ENCODE measurements at regions not wholly inside any gene's neighbourhood (a gene's known extent, or its start where the extent isn't known, plus 50 kb on each side); places are given as distances from the start of the nearest gene placed in this dataset.

DNA sequence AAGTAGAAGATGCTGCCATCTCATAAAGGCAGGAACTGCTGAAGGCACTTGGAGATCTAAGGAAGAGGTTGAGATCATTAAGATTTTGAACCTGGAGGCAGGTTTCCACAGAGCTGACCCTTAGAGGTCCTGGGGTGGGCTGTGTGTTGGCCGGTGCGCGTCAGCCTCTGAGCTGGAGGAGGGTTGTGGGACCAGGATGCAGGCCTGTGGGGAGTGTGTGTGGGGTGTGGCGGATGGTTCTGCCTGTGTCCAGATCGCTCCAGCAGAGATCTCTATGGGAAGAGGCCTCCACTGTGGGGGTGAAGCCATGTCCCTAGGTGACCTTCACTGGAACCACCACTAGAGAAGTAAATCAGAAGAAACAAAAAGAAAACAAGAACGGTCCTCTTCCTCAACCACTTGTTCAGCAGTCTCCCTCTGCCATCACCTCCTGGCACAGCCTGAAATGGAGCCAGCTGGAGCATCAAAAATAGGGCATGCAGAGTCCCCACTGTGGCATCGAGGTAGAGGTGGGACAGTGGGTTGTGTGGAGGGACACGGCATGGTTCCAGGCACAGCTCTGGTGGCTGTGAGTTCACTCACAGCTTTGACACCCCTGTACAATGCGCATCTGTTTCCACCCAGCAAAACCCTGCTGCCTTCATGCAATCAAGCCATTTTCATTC, 453.8 kb downstream of the TCERG1L start:
- TF ChIP-seq, protein P1, sequence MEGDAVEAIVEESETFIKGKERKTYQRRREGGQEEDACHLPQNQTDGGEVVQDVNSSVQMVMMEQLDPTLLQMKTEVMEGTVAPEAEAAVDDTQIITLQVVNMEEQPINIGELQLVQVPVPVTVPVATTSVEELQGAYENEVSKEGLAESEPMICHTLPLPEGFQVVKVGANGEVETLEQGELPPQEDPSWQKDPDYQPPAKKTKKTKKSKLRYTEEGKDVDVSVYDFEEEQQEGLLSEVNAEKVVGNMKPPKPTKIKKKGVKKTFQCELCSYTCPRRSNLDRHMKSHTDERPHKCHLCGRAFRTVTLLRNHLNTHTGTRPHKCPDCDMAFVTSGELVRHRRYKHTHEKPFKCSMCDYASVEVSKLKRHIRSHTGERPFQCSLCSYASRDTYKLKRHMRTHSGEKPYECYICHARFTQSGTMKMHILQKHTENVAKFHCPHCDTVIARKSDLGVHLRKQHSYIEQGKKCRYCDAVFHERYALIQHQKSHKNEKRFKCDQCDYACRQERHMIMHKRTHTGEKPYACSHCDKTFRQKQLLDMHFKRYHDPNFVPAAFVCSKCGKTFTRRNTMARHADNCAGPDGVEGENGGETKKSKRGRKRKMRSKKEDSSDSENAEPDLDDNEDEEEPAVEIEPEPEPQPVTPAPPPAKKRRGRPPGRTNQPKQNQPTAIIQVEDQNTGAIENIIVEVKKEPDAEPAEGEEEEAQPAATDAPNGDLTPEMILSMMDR (IDR thresholded peaks at IDR 0.05; ENCODE audit: extremely low read depth, insufficient read depth, missing control alignments) = no peak
- in situ Hi-C loops (cut with MboI; ENCODE audit: low pct_unique_long_range_greater_than_20kb, low sequenced_read_pairs, unreplicated experiment) = no loop called here
- no peak for DNase-seq (ENCODE audit: low spot score)

DNA sequence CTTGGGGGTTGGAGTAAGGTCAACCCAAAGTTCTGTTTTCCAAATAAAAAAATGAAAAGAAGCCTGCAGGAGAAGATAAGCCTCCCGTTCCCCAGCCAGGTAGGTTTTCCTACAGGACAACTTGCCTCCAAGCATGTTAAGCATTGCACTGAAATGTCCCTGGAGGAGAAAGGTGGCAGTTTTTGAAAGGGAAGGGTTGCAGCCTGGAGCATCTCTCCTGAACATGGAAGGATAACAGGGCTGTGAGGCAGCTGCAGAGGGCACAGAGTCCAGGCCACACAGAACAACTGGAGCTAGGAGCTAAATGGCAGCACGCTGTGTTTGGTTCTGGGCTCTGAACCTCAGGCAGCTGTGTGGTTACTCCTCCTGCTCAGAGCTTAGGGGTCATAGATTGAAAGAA, 452.9 kb downstream of the TCERG1L start:
- TF ChIP-seq, protein P1 (IDR thresholded peaks at IDR 0.05; ENCODE audit: extremely low read depth, insufficient read depth, missing control alignments) = no peak
- no peak for DNase-seq (ENCODE audit: low spot score)
- in situ Hi-C loops (cut with MboI; ENCODE audit: low pct_unique_long_range_greater_than_20kb, low sequenced_read_pairs, unreplicated experiment) = no loop called here

DNA sequence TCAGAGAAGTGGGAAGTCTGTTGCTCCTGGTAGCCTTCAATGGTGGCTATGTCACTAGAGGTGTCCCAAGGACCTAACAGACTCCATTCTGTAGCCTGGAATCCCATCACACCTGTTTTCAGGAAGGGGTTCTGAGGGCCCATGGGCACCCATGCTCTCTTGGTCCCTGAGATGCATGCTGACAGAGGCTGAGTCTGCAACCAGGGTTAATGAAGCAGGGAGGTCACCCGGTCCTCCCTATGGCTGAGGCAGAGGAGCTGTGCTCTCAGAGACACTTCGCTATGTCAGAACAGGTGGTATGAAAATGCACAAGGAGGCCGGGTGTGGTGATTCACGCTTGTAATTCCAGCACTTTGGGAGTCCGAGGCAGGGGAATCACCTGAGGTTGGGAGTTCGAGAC, 452.1 kb downstream of the TCERG1L start:
- in situ Hi-C loops (cut with MboI; ENCODE audit: low pct_unique_long_range_greater_than_20kb, low sequenced_read_pairs, unreplicated experiment) = no loop called here
- no peak for DNase-seq (ENCODE audit: low spot score)
- TF ChIP-seq, protein P1 (IDR thresholded peaks at IDR 0.05; ENCODE audit: extremely low read depth, insufficient read depth, missing control alignments) = no peak

DNA sequence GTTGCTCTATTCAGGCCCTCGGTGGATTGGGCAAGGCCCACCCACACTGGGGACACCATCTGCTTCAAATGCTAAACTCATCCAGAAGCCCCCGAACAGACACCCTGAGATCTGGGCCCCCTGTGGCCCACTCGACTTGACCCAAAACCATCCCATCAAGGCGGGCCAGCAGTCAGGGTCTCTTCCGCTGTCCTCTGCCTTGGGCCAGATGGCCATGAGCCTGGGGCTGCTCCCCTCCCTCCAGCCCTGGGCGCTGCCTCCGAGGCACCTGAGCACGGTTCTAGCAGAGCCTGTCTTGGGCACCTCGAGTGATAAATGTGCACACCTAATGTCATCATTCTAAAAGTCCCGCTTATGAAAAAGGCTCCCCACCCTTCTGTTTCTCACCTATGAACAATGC, 449.4 kb downstream of the TCERG1L start:
- in situ Hi-C loops (cut with MboI; ENCODE audit: low pct_unique_long_range_greater_than_20kb, low sequenced_read_pairs, unreplicated experiment) = no loop called here
- DNase-seq (ENCODE audit: low spot score) = no peak
- TF ChIP-seq, protein P1 (IDR thresholded peaks at IDR 0.05; ENCODE audit: extremely low read depth, insufficient read depth, missing control alignments) = no peak

DNA sequence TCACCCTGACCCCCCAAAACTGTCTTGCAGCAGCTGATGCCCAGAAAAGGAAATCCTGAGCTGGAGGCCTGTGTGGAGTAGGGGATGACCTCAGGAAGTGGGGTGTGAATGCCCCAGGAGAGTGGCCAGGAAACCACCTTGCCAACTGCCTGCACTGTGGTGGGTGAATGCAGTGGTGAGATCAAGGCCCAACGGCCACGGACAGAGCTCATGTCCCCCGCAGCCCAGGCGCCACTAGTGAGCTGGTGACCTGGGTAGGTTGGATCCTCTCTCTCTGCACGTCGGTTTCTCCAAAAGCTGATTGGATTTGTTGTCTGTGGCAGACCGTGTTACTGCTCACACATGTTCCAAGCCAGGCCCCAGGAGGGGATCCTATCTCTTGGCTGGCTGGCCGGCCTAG, 448.9 kb downstream of the TCERG1L start:
- TF ChIP-seq, protein P1 (IDR thresholded peaks at IDR 0.05; ENCODE audit: extremely low read depth, insufficient read depth, missing control alignments) = no peak
- no peak for DNase-seq (ENCODE audit: low spot score)
- in situ Hi-C loops (cut with MboI; ENCODE audit: low pct_unique_long_range_greater_than_20kb, low sequenced_read_pairs, unreplicated experiment) = no loop called here

DNA sequence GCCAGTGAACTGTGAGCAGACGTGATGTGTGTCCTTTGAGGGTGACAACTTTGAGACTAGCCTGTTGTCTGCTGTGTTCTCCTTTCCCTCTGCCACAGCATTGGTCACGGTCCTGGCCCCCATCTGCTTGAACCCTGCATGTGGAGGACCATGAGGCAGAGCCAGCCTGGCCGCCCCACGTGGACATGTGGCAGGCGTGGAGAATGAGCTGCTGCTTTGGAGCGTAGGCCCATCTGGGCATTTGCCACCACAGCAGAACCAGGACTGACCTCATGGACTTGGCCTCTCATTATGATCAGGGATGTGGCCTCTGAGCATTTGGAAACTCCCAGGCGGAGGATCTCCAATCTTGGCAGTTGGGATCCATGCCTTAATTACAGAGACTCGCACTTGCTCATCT, 448.5 kb downstream of the TCERG1L start:
- in situ Hi-C loops (cut with MboI; ENCODE audit: low pct_unique_long_range_greater_than_20kb, low sequenced_read_pairs, unreplicated experiment) = no loop called here
- TF ChIP-seq, protein P1 (IDR thresholded peaks at IDR 0.05; ENCODE audit: extremely low read depth, insufficient read depth, missing control alignments) = no peak
- no peak for DNase-seq (ENCODE audit: low spot score)
